NCI-H748 (cell line): ENCODE measurements at regions not wholly inside any gene's neighbourhood (a gene's known extent, or its start where the extent isn't known, plus 50 kb on each side); places are given as distances from the start of the nearest gene placed in this dataset.
"Not testable (repeated sequence)": the region's sequence is repeated elsewhere in the genome, so short reads cannot be mapped to it uniquely, and the experiment has no call there.

ENCODE experiments used
- DNase-seq: peaks from one replicate; lab custom pipeline; 2025; ENCODE audit not compliant: unreplicated experiment; lab: John Stamatoyannopoulos, UW

GRCh38 chr5:111983459-111983858, 226.5 kb upstream of the NREP start:
- no peak for DNase-seq

- DNase-seq = no peak
These were observed 220.4 kb upstream of the NREP start for GRCh38 chr5:111977436-111977829.

- DNase-seq = no peak
These were observed 219.9 kb upstream of the NREP start for GRCh38 chr5:111976705-111977435.

GRCh38 chr5:111975133-111975532, 218.1 kb upstream of the NREP start:
- DNase-seq = no peak

GRCh38 chr5:111973961-111974360, 217.0 kb upstream of the NREP start:
- no peak for DNase-seq

- no peak for DNase-seq
These were observed 215.6 kb upstream of the NREP start for GRCh38 chr5:111972548-111972947.

- no peak for DNase-seq
These were observed 215.1 kb upstream of the NREP start for GRCh38 chr5:111972080-111972479.

GRCh38 chr5:111968459-111968858, 211.5 kb upstream of the NREP start:
- no peak for DNase-seq

- DNase-seq = no peak
These were observed 210.5 kb upstream of the NREP start for GRCh38 chr5:111967463-111967862.

- no peak for DNase-seq
These were observed 209.3 kb upstream of the NREP start for GRCh38 chr5:111966290-111966689.

- no peak for DNase-seq
These were observed 206.6 kb upstream of the NREP start for GRCh38 chr5:111963555-111963954.

- no peak for DNase-seq
These were observed 205.9 kb upstream of the NREP start for GRCh38 chr5:111962906-111963305.

GRCh38 chr5:111961862-111962261, 204.9 kb upstream of the NREP start:
- DNase-seq = no peak

GRCh38 chr5:111960476-111961215, 203.7 kb upstream of the NREP start:
- DNase-seq = no peak

- DNase-seq = no peak
These were observed 201.9 kb upstream of the NREP start for GRCh38 chr5:111958851-111959250.

GRCh38 chr5:111956765-111957164, 199.8 kb upstream of the NREP start:
- DNase-seq = not testable (repeated sequence)

- DNase-seq = no peak
These were observed 197.8 kb upstream of the NREP start for GRCh38 chr5:111954516-111955395.

GRCh38 chr5:111953351-111954127, 196.5 kb upstream of the NREP start:
- DNase-seq = no peak

GRCh38 chr5:111952555-111952954, 195.6 kb upstream of the NREP start:
- DNase-seq = no peak

GRCh38 chr5:111950660-111951059, 193.7 kb upstream of the NREP start:
- no peak for DNase-seq
